ENCODE measurements at regions not wholly inside any gene's neighbourhood (a gene's known extent, or its start where the extent isn't known, plus 50 kb on each side); places are given as distances from the start of the nearest gene placed in this dataset.

DNA sequence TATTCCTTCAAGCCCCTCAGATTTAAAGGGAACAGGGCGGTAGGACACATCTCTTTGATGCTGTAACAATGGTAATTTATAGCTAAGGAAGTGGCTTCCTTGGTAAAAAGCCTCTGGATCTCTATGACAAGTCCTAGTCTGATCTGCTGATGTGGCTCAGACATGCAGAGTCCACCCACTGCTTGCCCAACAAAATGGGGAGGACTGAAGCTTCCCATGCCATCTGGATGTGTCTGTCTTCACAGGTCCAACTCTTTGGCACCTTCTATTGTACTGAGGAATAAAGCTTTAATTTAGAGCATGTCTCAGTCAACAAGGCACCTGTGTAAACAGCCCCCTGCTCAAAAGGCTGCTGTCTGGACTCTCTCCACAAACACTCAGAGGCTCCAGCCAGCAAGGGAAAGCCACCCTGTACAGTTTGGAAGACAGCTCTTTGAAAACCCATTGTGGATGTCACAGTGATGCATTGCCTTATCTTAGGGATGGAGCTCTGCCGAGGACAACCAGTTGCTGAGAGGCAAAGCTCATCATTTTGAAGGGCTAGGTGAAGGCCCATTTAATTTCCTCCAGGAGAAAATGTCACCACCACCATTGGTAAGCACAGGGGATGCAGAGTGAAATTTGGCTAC is 348.6 kb upstream of the GRM7 start:
- DNase-seq (ENCODE audit: extremely low spot score, unreplicated experiment) = no peak
- Mint-ChIP-seq H3K4me1 (ENCODE audit: unreplicated experiment) (no peaks in the 10 kb centered on the region), H3K27ac (ENCODE audit: unreplicated experiment) (no peak overlapping the region), H3K36me3 (ENCODE audit: unreplicated experiment) (no peaks in the 10 kb centered on the region), H3K4me3 (ENCODE audit: unreplicated experiment) (no peak overlapping the region), H3K27me3 (ENCODE audit: unreplicated experiment) (no peaks in the 10 kb centered on the region), H3K9me3 (ENCODE audit: unreplicated experiment) (peaks cover 62% of the 10 kb centered on the region)
- TF ChIP-seq, protein P1, sequence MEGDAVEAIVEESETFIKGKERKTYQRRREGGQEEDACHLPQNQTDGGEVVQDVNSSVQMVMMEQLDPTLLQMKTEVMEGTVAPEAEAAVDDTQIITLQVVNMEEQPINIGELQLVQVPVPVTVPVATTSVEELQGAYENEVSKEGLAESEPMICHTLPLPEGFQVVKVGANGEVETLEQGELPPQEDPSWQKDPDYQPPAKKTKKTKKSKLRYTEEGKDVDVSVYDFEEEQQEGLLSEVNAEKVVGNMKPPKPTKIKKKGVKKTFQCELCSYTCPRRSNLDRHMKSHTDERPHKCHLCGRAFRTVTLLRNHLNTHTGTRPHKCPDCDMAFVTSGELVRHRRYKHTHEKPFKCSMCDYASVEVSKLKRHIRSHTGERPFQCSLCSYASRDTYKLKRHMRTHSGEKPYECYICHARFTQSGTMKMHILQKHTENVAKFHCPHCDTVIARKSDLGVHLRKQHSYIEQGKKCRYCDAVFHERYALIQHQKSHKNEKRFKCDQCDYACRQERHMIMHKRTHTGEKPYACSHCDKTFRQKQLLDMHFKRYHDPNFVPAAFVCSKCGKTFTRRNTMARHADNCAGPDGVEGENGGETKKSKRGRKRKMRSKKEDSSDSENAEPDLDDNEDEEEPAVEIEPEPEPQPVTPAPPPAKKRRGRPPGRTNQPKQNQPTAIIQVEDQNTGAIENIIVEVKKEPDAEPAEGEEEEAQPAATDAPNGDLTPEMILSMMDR (IDR thresholded peaks at IDR 0.05) = no peak

DNA sequence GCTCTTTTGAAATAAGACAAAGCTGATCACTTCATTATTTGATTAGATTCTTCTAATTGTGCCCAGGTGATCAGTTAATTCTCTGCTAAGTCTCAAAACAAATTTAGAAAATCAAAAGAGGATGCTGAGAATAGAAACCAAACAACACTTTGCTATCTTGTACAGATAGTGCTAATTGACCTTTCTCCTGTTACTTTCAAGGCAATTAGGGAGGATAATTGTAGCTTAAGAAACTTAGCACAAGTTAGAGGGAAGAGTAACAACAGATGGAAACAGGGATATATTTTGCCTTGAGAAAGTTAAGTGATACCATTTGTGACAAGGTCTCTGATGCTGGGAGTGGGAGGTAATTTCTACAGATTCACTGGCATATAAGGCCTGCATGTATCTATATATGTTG is 344.8 kb upstream of the GRM7 start:
- DNase-seq (ENCODE audit: extremely low spot score, unreplicated experiment) = no peak
- TF ChIP-seq, protein P1 (IDR thresholded peaks at IDR 0.05) = no peak
- Mint-ChIP-seq H3K27me3 (ENCODE audit: unreplicated experiment) (no peaks in the 10 kb centered on the region), H3K36me3 (ENCODE audit: unreplicated experiment) (no peaks in the 10 kb centered on the region), H3K4me1 (ENCODE audit: unreplicated experiment) (no peaks in the 10 kb centered on the region), H3K9me3 (ENCODE audit: unreplicated experiment) (peaks cover 69% of the 10 kb centered on the region), H3K4me3 (ENCODE audit: unreplicated experiment) (no peak overlapping the region), H3K27ac (ENCODE audit: unreplicated experiment) (no peak overlapping the region)

DNA sequence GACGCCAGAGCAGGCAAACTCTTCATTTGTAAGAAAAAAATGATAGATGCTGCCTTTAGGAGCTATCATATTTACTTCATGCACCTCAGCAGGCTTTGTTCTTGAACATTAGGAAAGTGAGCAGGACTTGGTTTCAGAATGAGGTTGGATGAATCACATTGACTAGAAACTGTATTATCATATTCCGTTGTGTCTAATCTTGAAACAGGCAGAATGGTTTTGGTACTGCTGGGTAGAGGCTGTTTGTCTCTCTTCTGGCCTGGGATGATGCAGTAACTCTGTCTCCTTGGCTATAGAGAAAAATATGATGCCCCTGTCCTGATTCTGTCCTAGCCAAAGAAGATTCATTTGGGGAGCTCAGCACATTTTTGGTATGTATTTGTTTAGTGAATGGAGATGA is 344.2 kb upstream of the GRM7 start:
- Mint-ChIP-seq H3K27ac (ENCODE audit: unreplicated experiment) (no peak overlapping the region), H3K9me3 (ENCODE audit: unreplicated experiment) (peaks cover 69% of the 10 kb centered on the region), H3K27me3 (ENCODE audit: unreplicated experiment) (no peaks in the 10 kb centered on the region), H3K4me3 (ENCODE audit: unreplicated experiment) (no peak overlapping the region), H3K4me1 (ENCODE audit: unreplicated experiment) (no peaks in the 10 kb centered on the region), H3K36me3 (ENCODE audit: unreplicated experiment) (no peaks in the 10 kb centered on the region)
- DNase-seq (ENCODE audit: extremely low spot score, unreplicated experiment) = no peak
- TF ChIP-seq, protein P1 (IDR thresholded peaks at IDR 0.05) = no peak

DNA sequence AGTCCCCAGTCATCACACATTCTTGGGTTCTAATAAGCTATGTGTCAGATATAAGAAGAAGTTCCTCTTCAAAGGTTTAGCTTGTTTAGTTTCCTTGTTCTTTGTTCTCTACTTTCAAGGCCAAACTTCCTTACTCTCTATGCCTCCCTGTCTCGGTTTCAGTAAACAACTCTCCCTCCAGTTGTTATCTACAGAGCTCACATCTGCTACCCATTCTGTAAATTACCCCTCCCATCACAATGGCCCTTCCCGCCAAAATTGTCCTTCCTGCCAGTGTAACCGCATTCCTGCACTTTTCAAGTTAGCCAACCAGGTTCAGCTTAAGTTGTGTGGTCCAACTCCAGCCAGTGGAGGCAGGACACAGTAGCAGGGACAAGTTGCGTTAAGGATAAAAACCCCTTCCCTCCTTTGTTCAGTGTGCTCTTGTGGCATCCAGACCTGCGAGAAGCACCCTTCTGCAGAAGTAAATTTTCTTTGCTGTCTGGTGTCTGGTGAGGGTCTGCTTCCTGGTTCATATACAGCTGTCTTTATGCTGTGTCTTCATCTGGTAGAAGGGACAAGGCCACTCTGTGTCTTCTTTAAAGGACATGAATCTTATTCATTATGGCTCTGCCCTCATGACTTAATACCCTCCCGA is 342.1 kb upstream of the GRM7 start:
- no peak for DNase-seq (ENCODE audit: extremely low spot score, unreplicated experiment)
- H3K4me3 Mint-ChIP-seq (ENCODE audit: unreplicated experiment) = no peak overlapping the region
- H3K9me3 Mint-ChIP-seq (ENCODE audit: unreplicated experiment) = peaks cover 69% of the 10 kb centered on the region
- TF ChIP-seq, protein P1 (IDR thresholded peaks at IDR 0.05) = no peak
- H3K4me1 Mint-ChIP-seq (ENCODE audit: unreplicated experiment) = no peaks in the 10 kb centered on the region
- H3K27me3 Mint-ChIP-seq (ENCODE audit: unreplicated experiment) = no peaks in the 10 kb centered on the region
- H3K27ac Mint-ChIP-seq (ENCODE audit: unreplicated experiment) = no peak overlapping the region
- no peaks in the 10 kb centered on the region for H3K36me3 Mint-ChIP-seq (ENCODE audit: unreplicated experiment)

DNA sequence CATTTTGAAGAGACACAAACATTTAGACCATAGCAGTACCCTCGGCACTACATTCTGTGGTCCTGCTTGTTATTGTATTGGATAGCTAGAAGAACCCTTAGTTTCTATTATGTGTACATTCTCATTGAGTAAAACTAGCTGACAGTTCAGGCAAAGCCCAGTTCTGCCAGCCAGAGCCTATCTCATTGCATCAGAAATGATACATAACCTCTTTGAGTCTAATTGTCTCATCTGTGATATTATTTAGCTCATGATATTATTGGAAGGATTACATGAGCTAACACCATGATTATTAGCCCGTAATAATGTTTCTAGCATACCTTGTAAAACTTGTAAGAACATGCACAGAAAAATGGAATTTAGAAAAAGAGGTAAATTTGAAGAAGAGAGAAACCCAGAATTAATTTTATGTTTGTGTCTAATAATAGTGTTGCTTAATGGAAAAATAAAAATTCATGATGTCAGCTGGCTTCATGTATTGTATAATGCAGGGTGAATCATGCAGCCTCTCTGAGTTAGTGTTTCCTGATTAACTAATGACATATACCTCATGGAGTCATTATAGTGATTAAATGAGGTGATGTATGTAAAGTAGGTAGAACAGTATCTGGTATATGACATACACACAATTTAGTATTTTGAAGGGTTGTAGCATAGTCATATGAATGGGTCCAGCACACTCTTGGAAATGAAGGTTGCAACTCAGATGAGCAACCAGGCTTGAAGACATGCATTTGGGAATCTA is 339.4 kb upstream of the GRM7 start:
- DNase-seq (ENCODE audit: extremely low spot score, unreplicated experiment) = no peak
- H3K27ac Mint-ChIP-seq (ENCODE audit: unreplicated experiment) = no peak overlapping the region
- TF ChIP-seq, protein P1 (IDR thresholded peaks at IDR 0.05) = no peak

More for the DNA sequence above, 339.4 kb upstream of the GRM7 start:
- H3K36me3 Mint-ChIP-seq (ENCODE audit: unreplicated experiment) = no peaks in the 10 kb centered on the region
- no peak overlapping the region for H3K4me3 Mint-ChIP-seq (ENCODE audit: unreplicated experiment)
- no peaks in the 10 kb centered on the region for H3K4me1 Mint-ChIP-seq (ENCODE audit: unreplicated experiment)
- H3K27me3 Mint-ChIP-seq (ENCODE audit: unreplicated experiment) = no peaks in the 10 kb centered on the region
- peaks cover 44% of the 10 kb centered on the region for H3K9me3 Mint-ChIP-seq (ENCODE audit: unreplicated experiment)

All from osteocyte (in vitro differentiated cells).